Small intestine (tissue), 7 donors: ENCODE measurements at regions not wholly inside any gene's neighbourhood (a gene's known extent, or its start where the extent isn't known, plus 50 kb on each side); places are given as distances from the start of the nearest gene placed in this dataset.

Experiments used
- DNase-seq, 2 donors: peaks; one replicate each; pipeline versions ENCODE4 v3.0.0 to v3.0.0-alpha.2; 2013
- FAIRE-seq: peaks from 2 replicates; lab custom pipeline; 2012; peaks lifted over from hg19 to GRCh38; lab: Jason Lieb, UNC
- H3K27ac ChIP-seq, 3 donors: one replicate each; pipeline ENCODE4 v1.5.1; 2013; ENCODE audit warnings: low read length in 2 of 3, mild to moderate bottlenecking in 2 of 3, control low read depth in 1 of 3, inconsistent platforms in 1 of 3, low read depth in 1 of 3, moderate library complexity in 1 of 3
- H3K27me3 ChIP-seq, 3 donors: one replicate each; pipeline ENCODE4 v1.6.1; 2013; ENCODE audit warnings: low read length in 3 of 3, inconsistent platforms in 1 of 3; ENCODE audit not compliant: control insufficient read depth in 3 of 3, insufficient read depth in 3 of 3
- H3K36me3 ChIP-seq, 3 donors: one replicate each; pipeline ENCODE4 v1.6.1; 2013; ENCODE audit warnings: low read length in 3 of 3, inconsistent platforms in 1 of 3, low read depth in 1 of 3, mild to moderate bottlenecking in 1 of 3, moderate library complexity in 1 of 3; ENCODE audit not compliant: control insufficient read depth in 3 of 3, insufficient read depth in 2 of 3
- H3K4me1 ChIP-seq, 3 donors: one replicate each; pipeline ENCODE4 v1.6.1; 2013; ENCODE audit warnings: low read length in 2 of 3, inconsistent platforms in 1 of 3, low read depth in 1 of 3, mild to moderate bottlenecking in 1 of 3, moderate library complexity in 1 of 3; ENCODE audit not compliant: control insufficient read depth in 3 of 3, insufficient read depth in 2 of 3
- H3K4me3 ChIP-seq, 3 donors: one replicate each; pipeline ENCODE4 v1.5.1; 2013; ENCODE audit warnings: low read length in 3 of 3, control low read depth in 1 of 3, inconsistent platforms in 1 of 3, low read depth in 1 of 3, mild to moderate bottlenecking in 1 of 3, moderate library complexity in 1 of 3
- H3K9me3 ChIP-seq, 2 donors: one replicate each; pipeline ENCODE4 v1.6.1; 2013; ENCODE audit warnings: low read depth in 1 of 2, low read length in 1 of 2; ENCODE audit not compliant: control insufficient read depth in 2 of 2, insufficient read depth in 1 of 2
- WGBS, 3 donors: extraction: QIAGEN DNeasy Blood & Tissue Kit; methylation state at CpG; one replicate each; pipeline ENCODE4 v1.1.7; 2013; 5-methylcytosine and 5-hydroxymethylcytosine counted together
- donor health status: healthy with polysubstance abuse.
- donor health status: control.
- donor health status: control.
- donor health status: Bipolar disorder and iron deficiency.
- donor health status: healthy.

DNA sequence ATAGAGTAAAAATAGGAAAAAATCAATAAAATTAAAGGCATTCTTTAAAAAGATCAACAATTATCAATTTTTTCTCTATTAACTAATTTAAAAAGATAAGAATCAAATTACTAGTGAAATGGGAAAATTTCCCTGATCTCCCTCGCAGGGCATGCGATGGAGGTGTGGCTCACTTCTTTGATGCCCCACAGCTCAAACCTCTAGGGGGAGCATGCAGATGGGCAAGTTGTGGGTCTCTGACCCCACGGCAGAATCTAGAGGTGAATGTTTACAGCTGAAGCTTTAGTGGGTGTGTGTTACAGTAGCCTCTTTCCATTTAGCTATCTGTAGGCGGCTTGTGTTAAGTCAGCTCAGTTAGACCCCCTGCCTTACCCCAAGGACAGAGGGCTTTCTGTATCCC lies 1348.8 kb downstream of the PCDH18 start:
- no peaks in the 10 kb centered on the region for H3K27me3 ChIP-seq
- no peak overlapping the region for H3K4me3 ChIP-seq
- FAIRE-seq (no peak), DNase-seq (no peak)
- 79 to 88% (median 79%) methylated on average over 4 of the region's 4 CpGs for WGBS, 3 donors
- no peak overlapping the region for H3K27ac ChIP-seq
- peaks cover 0 to 7% of the 10 kb centered on the region in 2 donors for H3K9me3 ChIP-seq
- no peaks in the 10 kb centered on the region for H3K4me1 ChIP-seq
- H3K36me3 ChIP-seq, result no peaks in the 10 kb centered on the region

DNA sequence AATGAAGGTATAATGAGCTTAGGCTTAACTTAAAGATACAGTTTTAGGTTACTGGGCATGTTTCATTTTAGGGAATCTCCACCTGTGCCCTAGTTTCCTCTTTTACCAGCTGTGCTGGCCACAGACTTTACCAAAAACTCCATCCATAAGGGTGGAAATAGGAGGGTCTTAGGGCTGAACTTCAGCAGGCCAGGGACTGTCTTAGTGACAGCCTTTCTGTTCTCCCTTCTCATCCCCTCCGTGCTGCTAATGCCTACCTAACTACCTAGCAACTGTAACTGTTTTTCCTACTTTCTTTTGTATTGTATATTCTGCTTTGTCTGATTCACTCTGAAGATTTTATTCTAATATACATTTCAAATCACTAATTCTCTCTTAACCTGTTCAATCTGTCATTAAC lies 1375.3 kb downstream of the PCDH18 start:
- Histone ChIP-seq H3K36me3 (no peaks in the 10 kb centered on the region), H3K9me3 (peaks cover 0 to 2% of the 10 kb centered on the region in 2 donors), H3K27ac (no peak overlapping the region), H3K27me3 (no peaks in the 10 kb centered on the region), H3K4me3 (no peak overlapping the region), H3K4me1 (no peaks in the 10 kb centered on the region)
- WGBS, 3 donors, result 20 to 51% (median 48%) methylated on average over 1 of the region's 1 CpG
- FAIRE-seq (no peak), DNase-seq (no peak)

DNA sequence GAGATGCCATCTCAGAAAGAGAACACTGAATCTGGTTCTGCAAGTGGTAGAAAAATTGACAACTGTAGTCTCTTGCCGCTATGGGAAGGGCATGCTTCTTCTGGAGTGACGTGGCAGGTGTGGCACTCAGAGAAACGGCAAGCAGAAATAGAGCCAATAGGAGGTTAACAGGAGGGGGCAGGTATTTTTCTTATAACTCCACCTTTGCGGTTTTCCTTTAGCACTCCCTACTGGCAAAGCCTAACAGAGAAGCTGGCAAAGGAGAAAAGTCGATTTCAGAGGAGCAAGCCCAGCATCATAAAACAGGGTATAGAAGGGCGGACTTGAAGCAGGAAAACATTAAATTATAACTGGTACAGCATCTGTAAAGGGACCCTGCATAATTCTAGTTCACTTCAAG lies 1382.2 kb downstream of the PCDH18 start:
- Histone ChIP-seq H3K27me3 (no peaks in the 10 kb centered on the region), H3K27ac (no peak overlapping the region), H3K9me3 (peaks cover 0 to 4% of the 10 kb centered on the region in 2 donors), H3K4me1 (no peaks in the 10 kb centered on the region), H3K4me3 (no peak overlapping the region), H3K36me3 (no peaks in the 10 kb centered on the region)
- no peak for DNase-seq
- WGBS, 3 donors, result 71 to 82% (median 74%) methylated on average over 6 of the region's 6 CpGs
- FAIRE-seq, result no peak

DNA sequence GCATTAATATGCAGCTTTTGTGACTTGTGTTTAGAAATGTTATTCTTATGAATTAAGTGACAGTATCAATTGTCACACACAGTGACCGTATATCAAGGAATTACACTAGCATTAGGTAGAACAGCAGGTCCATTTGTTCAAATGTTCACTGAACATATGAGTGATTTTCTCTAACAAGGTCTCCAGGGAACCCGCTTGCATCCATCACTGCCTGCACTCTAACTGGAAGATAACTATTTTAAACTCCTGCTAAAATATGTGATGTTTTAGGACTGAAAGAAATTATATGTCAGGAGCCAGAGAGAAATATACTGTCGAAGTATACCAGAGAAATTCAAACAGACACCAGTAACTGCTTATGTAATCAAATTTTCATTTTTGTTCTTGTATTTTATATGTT lies 1395.7 kb downstream of the PCDH18 start:
- H3K36me3 ChIP-seq, result no peaks in the 10 kb centered on the region
- no peaks in the 10 kb centered on the region for H3K4me1 ChIP-seq
- FAIRE-seq, result no peak
- no peak overlapping the region for H3K4me3 ChIP-seq
- no peaks in the 10 kb centered on the region for H3K9me3 ChIP-seq
- WGBS, 3 donors, result 75 to 82% (median 82%) methylated on average over 3 of the region's 3 CpGs
- no peaks in the 10 kb centered on the region for H3K27me3 ChIP-seq
- DNase-seq, result no peak
- no peak overlapping the region for H3K27ac ChIP-seq

- no peak overlapping the region for H3K4me3 ChIP-seq
- DNase-seq (no peak), FAIRE-seq (no peak)
- no peaks in the 10 kb centered on the region for H3K36me3 ChIP-seq
- H3K4me1 ChIP-seq, result no peaks in the 10 kb centered on the region
- 21 to 66% (median 50%) methylated on average over 1 of the region's 1 CpG for WGBS, 3 donors
- no peak overlapping the region for H3K27ac ChIP-seq
- no peaks in the 10 kb centered on the region for H3K27me3 ChIP-seq
- no peaks in the 10 kb centered on the region for H3K9me3 ChIP-seq
Observed at GRCh38 chr4:136124251-136124745, 1408.0 kb downstream of the PCDH18 start.

- Histone ChIP-seq H3K36me3 (no peaks in the 10 kb centered on the region), H3K4me3 (no peak overlapping the region), H3K4me1 (no peaks in the 10 kb centered on the region), H3K27ac (no peak overlapping the region), H3K9me3 (no peaks in the 10 kb centered on the region), H3K27me3 (no peaks in the 10 kb centered on the region)
- DNase-seq (no peak), FAIRE-seq (no peak)
Observed at GRCh38 chr4:136121426-136121825, 1410.9 kb downstream of the PCDH18 start.

GRCh38 chr4:136113921-136114320 lies 1418.4 kb downstream of the PCDH18 start:
- H3K4me1 ChIP-seq, result no peaks in the 10 kb centered on the region
- no peak for FAIRE-seq
- no peak overlapping the region for H3K27ac ChIP-seq
- no peaks in the 10 kb centered on the region for H3K36me3 ChIP-seq
- WGBS, 3 donors, result 10 to 41% (median 19%) methylated on average over 2 of the region's 2 CpGs
- H3K27me3 ChIP-seq, result no peaks in the 10 kb centered on the region
- H3K4me3 ChIP-seq, result no peak overlapping the region
- DNase-seq, result no peak
- no peaks in the 10 kb centered on the region for H3K9me3 ChIP-seq

GRCh38 chr4:136112116-136112515 lies 1420.2 kb downstream of the PCDH18 start:
- no peaks in the 10 kb centered on the region for H3K27me3 ChIP-seq
- whole genome bisulfite sequencing, 3 donors, result 41 to 58% (median 57%) methylated on average over 1 of the region's 1 CpG
- no peaks in the 10 kb centered on the region for H3K4me1 ChIP-seq
- no peak for FAIRE-seq
- H3K4me3 ChIP-seq, result no peak overlapping the region
- DNase-seq, result no peak
- no peaks in the 10 kb centered on the region for H3K9me3 ChIP-seq
- no peaks in the 10 kb centered on the region for H3K36me3 ChIP-seq
- no peak overlapping the region for H3K27ac ChIP-seq

DNA sequence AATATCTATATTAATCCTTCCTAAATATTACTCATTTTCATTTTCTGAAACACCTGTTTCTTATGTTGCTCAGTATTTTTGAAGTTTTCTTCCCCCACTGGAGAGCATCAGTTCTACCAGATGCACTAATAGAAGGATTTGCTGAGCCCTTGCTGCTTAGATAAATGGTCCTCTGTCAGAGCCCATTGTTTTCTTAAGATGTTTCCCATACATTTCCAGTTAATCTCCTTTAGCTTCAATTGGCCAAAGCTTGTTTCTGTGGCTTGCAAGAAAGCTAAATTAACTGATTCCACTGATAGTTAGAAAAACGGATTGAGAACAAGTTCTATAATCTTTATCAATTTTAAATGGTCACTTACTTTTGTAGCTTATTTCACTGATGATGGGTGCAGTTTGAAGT lies 1425.5 kb downstream of the PCDH18 start:
- Histone ChIP-seq H3K9me3 (no peaks in the 10 kb centered on the region), H3K27ac (no peak overlapping the region), H3K4me3 (no peak overlapping the region), H3K36me3 (no peaks in the 10 kb centered on the region), H3K4me1 (no peaks in the 10 kb centered on the region), H3K27me3 (no peaks in the 10 kb centered on the region)
- DNase-seq (no peak), FAIRE-seq (no peak)
- WGBS, 3 donors, result 21 to 50% (median 22%) methylated on average over 1 of the region's 1 CpG
